ENCODE measurements at regions not wholly inside any gene's neighbourhood (a gene's known extent, or its start where the extent isn't known, plus 50 kb on each side); places are given as distances from the start of the nearest gene placed in this dataset.

DNA sequence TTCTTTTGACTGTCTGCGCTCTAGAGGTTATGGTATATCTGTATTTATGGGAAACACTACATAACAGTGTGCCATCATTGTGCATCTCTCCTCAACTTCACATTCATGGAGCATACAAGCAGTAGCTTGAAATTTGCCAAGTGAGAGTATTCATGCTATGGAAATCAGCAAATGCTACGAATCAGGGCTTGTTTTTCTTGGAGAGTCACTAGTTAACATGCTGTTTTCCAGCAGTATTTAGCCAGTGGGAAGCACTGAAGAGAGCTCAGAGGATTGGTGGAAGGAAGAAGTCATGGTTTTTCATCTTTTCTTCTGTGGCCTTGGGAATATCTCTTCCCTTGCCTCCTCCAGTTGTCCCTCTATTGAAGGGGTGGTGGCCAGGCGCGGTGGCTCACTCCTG, 303.0 kb downstream of the PSAT1 start:
- no peak for DNase-seq

DNA sequence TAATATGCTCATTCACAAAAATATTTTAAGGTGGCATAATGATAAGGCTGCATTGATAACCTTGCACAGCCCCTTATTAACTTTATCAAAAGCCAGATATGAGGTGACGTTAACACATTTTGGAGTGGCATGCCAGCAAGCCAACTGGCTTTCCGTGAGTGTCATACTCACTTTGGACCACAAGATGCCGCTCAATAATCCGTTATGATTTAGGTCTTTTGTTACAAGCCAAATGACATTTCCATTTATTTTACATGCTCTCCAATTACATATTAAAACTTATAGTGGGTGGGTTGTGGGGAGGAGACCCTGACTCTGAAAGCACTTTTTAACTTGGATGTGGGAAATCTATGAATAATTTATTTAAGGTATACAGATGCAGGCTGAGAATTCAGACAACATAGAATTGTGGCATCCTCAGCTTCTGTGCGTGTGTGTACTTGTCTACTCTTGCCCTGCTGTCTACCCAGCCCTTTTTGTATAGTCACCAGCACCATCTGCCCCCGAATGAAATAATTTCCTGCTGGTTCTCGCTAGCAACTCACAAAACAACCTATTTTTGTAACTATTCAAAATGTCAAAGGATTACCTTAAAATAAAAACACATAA, 305.1 kb downstream of the PSAT1 start:
- DNase-seq: peak in 19 of 56 donors; percentile 2 to 55 (median 16)

DNA sequence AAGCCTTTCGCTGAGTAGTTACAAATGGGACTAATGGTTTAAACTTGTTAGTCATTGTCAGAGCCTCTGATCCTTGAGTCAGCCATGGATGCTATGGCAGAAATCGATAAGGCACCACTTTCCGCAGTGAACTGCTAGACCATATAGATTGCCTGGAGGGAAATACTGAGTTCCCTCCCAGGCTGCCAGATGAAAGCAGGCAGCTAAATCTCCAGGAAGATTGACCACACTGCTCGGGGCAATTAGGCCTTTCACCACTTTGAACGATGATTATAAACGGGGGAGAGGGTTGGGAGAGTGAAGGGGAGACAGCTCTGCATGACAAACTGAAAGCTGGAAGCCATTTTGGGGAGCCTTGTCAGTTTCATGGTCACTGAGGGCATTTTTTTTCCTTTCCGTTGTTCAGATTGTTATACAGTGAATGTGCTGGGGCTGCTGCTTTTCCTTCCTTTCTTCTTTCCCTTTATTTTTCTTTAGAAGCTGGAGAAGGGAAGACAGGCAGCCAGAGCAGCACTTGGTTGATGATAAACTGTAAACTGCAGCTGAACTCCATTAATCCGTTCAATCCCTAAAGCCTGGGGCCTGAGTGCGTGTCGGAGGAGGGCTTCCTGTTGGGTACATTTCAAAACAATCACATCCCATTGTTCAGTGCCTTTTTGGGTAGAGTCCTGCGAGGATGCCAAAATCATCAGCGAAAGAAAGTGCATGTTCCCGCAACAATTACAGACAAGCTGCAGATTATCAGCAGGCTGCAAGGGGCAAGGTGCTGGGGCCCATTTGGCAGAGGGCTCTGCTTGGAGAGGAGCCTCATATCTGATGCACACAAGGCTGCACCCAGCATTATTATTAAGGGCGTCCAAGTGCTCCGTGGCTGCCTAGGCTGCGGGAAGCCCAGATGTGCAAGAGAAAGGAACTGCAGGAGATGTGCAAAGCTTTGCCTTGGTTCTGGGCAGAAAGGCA, 308.4 kb downstream of the PSAT1 start:
- DNase-seq: peak in 1 of 56 donors; percentile 2

DNA sequence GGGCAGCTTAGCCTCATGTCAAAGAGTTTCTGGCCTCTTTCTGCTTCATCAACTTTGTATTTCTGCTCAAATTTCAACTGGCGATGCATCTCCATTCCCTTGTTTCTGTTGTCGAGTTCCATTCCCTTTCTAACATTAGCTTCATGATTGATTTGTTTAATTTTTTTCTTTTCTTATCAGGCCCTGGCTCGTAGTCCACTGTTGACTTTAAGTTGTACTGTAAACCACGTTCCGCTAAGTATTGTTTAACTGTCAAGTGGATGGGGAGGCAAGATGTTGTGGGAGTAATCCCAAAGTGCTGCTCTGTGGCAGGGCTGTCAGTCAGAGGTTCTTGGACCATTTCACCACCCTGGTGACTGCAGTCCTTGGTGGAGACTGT, 309.1 kb downstream of the PSAT1 start:
- DNase-seq: no peak

DNA sequence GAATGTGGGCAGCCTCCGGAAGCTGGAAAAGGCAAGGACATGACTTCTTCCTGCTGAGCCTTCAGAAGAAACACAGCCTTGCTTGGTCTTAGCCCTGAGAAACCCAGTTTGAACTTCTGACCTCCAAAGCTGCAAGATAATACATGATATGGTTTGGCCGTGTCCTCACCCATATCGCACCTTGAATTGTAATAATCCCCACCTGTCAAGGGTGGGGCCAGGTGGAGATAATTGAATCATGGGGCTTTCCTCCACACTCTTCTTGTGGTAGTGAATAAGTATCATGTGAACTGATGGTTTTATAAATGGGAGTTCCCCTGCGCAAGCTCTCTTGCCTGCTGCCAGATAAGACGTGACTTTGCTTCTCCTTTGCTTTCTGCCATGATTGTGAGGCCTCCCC, 310.9 kb downstream of the PSAT1 start:
- no peak for DNase-seq

DNA sequence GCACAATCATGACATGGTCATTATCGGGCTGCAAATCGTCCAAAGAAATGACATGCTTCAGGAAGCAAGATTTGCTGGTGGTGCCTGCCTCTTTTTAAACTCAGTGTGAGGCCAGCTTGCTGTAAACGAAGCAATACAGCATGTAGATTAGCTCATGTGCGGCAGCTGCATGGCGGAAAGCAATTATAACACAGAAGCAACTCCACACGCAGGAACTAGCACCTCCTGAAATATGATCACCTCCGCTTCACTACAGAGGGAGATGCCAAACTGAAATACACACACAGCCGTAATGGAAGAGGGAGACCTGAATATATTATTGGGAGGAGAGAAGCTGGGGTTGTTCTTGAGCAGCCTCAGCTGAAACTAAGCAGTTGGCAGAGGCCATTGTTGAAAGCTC, 312.5 kb downstream of the PSAT1 start:
- no peak for DNase-seq

DNA sequence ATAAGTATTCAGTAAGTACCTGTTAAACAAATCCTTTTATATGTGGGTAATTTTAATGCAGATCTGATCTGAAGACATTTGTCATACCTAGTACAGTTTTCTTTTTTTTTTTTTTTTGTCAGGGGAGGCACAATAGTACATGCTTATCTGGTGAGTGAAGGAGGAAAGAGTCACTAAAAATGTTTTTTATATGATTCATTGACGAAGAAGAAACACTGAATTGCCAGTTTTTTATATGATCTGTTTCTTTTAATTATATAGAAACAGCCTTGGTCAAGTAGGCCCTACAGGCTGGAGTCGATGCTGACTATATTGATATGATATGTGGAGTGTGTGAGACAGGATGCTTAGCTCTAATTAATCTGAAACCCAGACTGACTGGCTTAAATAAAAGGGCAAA, 315.2 kb downstream of the PSAT1 start:
- DNase-seq: no peak

DNA sequence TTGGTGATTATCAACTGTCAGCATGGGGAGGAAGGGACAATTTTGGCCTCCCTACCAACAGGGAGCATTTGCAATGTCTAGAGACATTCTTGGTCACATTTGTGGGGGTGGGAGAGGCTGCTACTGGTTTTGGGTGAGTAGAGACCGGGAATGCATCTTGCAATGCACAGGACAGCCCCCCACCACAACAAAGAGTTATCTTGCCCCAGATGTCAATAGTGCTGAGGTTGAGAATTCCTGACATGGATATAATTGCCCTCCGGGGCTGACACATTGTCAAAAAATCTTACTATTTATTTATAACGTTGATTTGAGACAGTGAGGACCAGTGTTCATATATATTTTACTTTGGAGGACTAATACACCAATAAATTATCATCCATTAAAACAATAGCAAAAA, 316.1 kb downstream of the PSAT1 start:
- DNase-seq: no peak

DNA sequence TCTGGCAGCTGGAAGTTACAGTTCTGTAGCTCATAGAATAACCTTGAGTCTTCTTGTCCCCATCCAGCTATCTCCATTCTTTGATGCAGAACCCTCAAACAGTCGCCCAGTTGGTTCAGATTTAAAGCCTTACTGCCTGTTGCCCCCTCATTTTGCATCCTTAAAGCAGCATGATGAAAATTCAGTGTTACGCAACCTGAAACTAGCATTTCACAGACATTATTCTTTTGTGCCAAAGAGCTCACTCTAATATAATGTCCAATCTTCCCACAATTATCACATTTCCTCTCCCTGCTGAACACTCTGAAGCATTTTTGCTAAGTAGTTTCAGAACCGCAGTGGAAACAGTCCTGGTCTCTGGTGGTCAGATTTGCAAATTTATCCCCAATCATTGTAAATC, 318.0 kb downstream of the PSAT1 start:
- no peak for DNase-seq

DNA sequence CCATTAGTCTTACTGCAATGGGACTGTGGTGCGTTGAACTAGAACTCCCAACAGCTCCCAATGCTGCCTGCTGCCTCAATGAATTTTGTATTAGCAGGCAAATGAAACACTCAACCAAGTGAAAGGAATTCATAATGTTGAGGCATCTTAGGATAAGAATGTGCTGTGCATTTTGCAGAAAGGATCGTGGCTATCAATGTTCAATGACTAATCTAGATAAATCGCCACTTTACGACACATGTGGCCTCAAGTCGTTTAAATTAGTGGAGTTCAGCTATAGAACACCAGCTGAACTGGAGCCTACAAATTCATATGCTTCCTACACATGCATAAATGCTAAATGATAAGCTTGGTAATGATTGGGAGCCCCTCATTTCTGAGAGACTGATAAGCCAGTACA, 318.4 kb downstream of the PSAT1 start:
- no peak for DNase-seq

DNA sequence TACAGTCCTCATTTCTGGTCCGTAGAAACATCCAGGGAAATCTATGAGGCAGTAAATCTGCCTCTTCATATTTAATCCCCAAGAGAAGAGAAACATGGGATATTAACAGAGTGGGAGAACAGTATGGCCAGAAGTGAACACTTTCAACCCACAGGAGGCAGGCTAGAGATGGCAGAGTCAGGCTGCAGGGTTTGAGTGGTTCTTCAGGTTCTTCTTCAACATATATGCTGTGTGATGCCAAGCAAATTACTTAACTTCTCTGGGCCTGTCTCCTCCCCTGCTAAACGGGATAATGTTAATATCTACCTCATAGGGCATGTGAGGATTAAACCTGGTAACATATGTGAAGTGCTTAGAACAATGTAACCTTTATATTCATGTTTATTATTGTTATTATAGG, 321.8 kb downstream of the PSAT1 start:
- DNase-seq: no peak

DNA sequence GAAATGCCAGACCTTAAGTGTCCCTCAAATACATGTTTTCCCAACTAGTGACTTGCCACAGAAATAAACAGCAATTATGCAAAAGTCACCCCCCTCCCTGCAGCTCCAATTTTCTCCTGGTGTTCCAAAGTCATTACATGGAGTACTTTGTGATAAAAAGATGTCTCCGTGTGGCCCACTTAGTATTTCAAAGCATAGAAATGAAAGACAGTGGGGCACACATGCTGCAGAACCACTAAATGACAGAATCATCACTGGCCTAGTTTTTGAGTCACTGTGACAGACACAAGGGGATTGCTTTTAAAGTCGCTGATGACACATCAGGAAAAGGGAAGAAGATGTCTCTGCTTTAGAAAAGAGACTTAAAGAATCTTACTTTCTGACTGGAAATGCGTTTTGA, 323.4 kb downstream of the PSAT1 start:
- no peak for DNase-seq

DNA sequence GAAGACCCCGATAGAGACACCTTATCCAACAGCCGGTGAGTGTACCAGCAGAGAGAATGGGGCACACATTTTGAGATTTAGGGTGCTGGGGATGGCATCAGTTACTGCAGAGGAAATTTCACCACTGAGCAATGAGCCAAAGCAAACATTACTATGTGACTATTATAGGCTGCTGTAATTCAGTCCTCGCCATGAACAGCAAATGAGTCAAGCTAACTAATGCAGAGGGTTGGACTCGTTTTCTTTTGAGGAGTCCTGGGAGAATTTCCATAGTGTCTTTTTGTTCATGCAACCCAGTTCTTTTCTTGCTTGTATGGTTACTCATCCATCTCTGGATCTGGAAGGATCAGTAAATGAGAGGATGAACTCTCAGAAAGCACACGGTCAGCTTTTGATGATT, 323.8 kb downstream of the PSAT1 start:
- no peak for DNase-seq

DNA sequence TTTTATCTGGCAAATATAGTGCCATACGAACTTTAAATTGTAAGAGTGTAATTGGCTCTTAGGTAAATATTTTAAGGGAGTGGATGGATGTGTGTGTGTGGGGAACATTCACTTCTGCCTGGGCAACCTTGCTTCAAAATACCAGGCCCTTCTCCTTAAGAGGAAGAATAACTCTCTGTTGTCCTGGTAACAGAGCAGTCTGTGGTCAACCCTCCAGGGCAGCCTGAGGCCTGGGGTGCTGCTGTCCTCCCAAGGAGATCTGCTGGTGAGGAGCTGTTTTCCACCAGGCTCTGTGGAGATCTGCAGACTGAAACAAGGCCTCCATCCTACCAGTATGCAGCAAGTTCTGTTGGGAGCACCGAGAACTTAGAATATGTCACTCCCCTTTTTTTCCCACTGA, 325.2 kb downstream of the PSAT1 start:
- DNase-seq: no peak

DNA sequence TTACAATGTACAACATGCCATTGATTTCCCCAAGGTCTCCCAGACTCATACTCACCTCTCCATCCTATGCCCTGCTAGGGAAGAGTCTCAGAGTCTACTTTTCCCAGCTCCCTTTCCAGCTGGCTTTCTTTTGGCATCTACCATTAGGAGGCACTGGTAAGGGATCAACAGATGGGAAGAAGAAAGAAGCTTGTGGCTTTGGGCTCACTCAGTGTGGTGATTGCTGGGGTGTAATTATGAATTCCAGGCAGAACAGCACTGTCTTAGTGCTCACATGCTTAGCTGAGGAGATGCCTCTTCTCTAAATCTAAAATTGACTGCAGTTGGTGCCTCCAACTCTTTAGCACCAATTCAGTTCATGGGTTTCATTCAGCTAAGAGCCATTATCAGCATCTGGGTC, 330.0 kb downstream of the PSAT1 start:
- DNase-seq: no peak

DNA sequence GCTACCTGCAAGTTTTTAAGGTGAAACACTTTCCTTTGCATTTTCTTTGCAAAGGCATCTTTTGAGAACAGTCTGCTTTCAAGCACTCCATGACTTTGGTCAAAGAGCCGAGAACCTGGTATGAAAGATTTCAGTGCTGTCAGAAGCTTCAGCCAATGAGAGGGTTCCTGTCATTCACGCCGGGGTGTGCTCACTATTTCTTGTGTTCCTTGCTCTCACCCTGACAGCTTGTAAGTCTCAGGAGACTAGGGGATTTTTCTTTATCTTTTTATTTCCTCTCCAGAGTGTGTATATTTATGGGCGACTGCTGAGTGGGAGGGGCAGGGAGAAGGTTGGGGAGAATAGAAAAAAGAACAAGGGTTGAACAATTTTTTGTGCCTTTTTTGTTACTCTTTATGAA, 334.0 kb downstream of the PSAT1 start:
- DNase-seq: no peak

DNA sequence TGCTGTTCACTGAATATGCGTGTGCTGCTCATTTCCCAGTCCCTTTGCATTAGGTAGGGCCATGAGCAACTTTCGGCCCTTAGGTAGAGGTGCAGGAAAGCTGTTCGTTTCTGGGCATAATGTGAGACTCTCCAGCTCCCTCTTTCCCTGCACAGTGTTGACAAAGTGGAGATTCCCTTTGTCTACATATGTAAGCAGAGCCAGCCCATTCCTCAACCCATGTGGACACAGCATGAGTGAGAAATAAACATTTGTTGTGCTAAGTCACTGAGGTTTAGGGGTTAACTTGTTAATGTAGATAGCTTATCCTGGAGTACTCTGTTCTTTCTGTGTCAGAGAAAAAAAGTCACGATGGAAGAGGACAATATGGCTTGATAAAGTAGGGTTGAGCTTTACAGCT, 343.8 kb downstream of the PSAT1 start:
- no peak for DNase-seq

DNA sequence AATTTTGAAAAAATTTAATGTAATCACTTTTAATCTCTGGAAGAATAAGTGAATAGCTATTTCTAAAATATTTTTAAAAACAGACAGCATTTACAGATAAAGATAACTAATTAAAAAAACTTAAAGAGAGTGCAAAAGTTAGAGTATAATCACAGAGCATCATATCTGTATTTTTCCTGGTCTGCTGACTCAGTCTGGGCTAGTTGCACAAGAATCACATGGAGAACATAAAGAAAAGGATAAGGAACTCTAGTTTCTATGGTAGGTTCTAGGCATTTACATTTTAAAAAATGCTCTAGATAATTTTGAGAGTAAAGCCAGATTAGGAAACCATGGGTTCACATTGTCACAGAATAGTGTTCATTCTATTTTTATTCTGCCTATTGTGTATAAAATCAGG, 347.4 kb downstream of the PSAT1 start:
- no peak for DNase-seq

DNA sequence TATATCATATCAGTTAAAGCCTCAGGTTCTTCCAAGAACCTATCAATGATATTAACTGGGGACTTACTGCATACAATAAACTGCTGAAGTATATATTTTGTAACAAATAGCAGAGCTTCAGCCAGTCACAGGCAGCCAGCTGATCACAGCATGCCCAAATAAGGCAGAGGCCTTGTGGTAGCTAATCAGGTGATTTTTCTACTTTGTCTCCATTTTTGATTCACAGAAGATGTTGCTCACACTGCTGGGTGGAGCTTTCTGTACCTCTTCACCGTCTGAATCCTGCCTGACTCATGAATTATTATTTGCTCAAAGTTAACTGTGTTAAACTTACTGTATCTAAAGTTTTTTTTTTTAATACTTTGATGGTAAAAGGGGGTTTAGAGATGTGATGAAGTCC, 357.4 kb downstream of the PSAT1 start:
- no peak for DNase-seq

DNA sequence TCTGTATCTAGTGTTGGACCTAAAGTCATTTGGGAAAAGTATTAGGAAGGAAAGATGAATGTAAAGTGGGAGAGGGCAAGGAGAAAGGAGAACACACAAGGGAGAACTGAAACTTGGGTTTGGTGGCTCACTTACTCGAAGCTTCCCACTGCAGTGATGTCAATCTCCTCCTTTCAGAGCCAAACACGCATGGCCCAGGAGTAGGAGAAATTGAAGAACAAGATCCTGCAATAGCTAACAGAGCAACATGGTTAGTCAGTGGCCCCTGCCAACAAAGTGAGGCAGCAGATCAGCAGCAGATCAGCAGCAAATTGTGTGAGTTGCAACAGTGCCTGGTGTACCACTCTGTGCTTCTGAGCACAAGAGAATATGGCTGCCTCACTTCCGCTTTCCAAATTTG, 366.4 kb downstream of the PSAT1 start:
- no peak for DNase-seq

DNA sequence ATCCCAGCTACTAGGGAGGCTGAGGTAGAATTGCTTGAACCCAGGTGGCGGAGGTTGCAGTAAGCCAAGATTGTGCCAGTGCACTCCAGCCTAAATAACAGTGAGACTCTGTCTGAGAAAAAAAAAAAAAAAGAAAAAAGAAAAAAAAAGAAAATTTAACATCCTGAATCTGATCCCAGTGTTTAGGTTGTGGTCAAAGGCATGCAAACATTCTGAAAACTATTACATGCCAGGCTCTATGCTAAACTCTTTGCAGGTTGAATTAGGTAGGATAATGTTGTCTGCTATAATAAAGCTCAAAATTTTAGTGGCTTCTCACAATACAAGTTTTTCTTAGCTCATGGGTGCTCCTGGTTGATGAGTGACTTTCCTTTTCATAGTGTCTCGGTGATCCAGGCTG, 367.4 kb downstream of the PSAT1 start:
- no peak for DNase-seq

DNA sequence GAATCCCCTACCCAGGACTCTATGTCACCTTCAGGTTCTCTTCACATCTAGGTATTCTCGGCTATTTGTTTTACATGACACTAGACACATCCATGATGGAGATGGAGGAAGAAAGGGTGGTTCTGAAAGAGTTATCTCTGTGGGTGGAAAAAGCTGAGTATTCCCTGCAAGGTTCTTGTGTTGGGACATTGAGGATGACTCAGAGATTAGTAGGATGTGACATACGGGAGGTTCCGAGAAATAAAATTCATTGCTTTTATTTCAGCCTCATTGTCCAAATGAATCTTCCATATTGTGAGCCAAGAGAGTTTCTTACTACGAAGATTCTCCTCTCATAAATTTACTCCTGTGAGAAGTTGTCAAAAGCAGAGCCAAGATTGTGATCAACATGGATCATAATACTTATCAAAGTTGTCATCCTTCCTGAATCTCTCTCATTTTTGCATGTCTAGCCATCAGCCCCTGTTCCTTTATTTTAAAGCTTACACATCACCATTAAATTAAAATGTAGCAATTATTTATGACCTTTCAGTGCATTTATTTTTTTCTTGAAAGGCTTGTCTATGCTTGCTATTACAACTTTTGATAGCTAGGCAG, 370.0 kb downstream of the PSAT1 start:
- DNase-seq: no peak
